ENCODE measurements at regions not wholly inside any gene's neighbourhood (a gene's known extent, or its start where the extent isn't known, plus 50 kb on each side); places are given as distances from the start of the nearest gene placed in this dataset.

GRCh38 chr5:154697371-154697770, 57.8 kb upstream of the LARP1 start:
- TF ChIP-seq, protein P1, sequence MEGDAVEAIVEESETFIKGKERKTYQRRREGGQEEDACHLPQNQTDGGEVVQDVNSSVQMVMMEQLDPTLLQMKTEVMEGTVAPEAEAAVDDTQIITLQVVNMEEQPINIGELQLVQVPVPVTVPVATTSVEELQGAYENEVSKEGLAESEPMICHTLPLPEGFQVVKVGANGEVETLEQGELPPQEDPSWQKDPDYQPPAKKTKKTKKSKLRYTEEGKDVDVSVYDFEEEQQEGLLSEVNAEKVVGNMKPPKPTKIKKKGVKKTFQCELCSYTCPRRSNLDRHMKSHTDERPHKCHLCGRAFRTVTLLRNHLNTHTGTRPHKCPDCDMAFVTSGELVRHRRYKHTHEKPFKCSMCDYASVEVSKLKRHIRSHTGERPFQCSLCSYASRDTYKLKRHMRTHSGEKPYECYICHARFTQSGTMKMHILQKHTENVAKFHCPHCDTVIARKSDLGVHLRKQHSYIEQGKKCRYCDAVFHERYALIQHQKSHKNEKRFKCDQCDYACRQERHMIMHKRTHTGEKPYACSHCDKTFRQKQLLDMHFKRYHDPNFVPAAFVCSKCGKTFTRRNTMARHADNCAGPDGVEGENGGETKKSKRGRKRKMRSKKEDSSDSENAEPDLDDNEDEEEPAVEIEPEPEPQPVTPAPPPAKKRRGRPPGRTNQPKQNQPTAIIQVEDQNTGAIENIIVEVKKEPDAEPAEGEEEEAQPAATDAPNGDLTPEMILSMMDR (IDR thresholded peaks at IDR 0.05): no peak
- TF ChIP-seq POLR2A (IDR thresholded peaks at IDR 0.05): no peak
